DND-41 (cell line): ENCODE measurements at regions not wholly inside any gene's neighbourhood (a gene's known extent, or its start where the extent isn't known, plus 50 kb on each side); places are given as distances from the start of the nearest gene placed in this dataset.
"Not testable (repeated sequence)": the region's sequence is repeated elsewhere in the genome, so short reads cannot be mapped to it uniquely, and the experiment has no call there.

Experiments
- EZH2 ChIP-seq: IDR thresholded peaks from 3 replicates; pipeline ENCODE4 v1.6.1; 2012; ENCODE audit warnings: borderline replicate concordance, low read depth, mild to moderate bottlenecking, moderate library complexity, low read length, inconsistent platforms; ENCODE audit not compliant: severe bottlenecking
- TF ChIP-seq, protein P1 (sequence below): IDR thresholded peaks from 2 replicates; pipeline ENCODE4 v1.5.1; 2012; ENCODE audit warnings: borderline replicate concordance, low read length, moderate library complexity, mild to moderate bottlenecking; ENCODE audit not compliant: poor library complexity, severe bottlenecking; ENCODE audit errors: extremely low read depth

DNA sequence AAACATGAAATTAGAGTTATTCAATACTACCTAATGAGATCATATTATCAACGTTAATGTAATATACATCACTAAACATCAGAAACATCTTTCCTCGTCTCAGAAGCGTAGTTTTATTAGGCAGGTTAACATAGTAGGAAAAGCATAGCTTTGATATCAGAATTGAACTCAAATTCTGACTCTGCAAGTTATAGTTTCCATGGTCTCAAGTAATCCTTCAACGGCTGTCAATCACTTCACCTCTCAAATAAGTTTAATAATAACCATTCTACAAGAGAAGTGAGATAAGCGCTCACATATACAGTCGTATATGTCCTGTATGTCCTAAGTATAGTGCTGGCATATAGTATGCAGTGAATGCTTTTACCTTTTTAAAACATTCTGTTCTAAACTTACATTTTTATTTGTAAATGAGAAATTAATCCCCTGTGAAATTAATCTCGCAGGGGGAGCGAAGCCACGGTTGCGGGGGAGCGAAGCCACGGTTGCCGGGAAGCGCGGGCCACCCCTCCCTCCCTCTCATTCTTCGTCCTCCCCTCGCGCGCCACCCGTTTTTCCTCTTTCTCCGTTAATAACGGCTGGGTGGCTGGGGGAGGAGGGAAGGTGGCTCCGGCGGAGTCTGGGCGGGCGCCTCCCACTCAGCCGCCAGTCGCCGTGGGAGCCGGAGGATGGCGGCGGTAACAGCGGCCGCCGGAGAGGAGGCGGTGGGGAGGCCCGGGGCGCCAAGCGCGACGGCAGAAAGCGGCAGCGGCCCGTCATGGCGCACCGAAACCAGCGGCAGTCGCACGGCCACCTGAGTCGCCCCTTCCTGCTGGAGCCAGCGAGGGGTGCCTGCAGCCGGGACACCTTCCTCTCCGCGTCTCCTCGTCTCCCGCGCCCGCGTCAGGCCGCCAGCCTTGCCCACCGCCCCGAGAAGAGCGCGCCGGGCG is 163.8 kb downstream of the KBTBD2 start:
- TF ChIP-seq, protein P1, sequence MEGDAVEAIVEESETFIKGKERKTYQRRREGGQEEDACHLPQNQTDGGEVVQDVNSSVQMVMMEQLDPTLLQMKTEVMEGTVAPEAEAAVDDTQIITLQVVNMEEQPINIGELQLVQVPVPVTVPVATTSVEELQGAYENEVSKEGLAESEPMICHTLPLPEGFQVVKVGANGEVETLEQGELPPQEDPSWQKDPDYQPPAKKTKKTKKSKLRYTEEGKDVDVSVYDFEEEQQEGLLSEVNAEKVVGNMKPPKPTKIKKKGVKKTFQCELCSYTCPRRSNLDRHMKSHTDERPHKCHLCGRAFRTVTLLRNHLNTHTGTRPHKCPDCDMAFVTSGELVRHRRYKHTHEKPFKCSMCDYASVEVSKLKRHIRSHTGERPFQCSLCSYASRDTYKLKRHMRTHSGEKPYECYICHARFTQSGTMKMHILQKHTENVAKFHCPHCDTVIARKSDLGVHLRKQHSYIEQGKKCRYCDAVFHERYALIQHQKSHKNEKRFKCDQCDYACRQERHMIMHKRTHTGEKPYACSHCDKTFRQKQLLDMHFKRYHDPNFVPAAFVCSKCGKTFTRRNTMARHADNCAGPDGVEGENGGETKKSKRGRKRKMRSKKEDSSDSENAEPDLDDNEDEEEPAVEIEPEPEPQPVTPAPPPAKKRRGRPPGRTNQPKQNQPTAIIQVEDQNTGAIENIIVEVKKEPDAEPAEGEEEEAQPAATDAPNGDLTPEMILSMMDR: not testable (repeated sequence)
- not testable (repeated sequence) for TF ChIP-seq EZH2
